SJSA1 (cell line): ENCODE measurements at regions not wholly inside any gene's neighbourhood (a gene's known extent, or its start where the extent isn't known, plus 50 kb on each side); places are given as distances from the start of the nearest gene placed in this dataset.

ENCODE experiments used
- DNase-seq, 2 experiments: peaks; one replicate each; pipeline ENCODE4 v3.0.0-alpha.2; 2015 to 2020; ENCODE audit warnings: low spot score in 2 of 2, low read depth in 1 of 2
- H3K27ac ChIP-seq: fragments of 250-450 bp; sonication (Bioruptor Pico); 2 replicates; pipeline ENCODE4 v1.5.1; 2020; ENCODE audit warnings: mild to moderate bottlenecking, moderate library complexity
- H3K27me3 ChIP-seq: fragments of 250-450 bp; sonication (Bioruptor Pico); replicated peaks from 2 replicates; pipeline ENCODE4 v1.5.1; 2020; ENCODE audit warnings: mild to moderate bottlenecking, moderate library complexity
- H3K36me3 ChIP-seq: fragments of 250-450 bp; sonication (Bioruptor Pico); 2 replicates; pipeline ENCODE4 v1.5.1; 2020; ENCODE audit warnings: mild to moderate bottlenecking
- H3K4me1 ChIP-seq: fragments of 250-450 bp; sonication (Bioruptor Pico); replicated peaks from 2 replicates; pipeline ENCODE4 v1.6.1; 2021; ENCODE audit warnings: mild to moderate bottlenecking
- H3K4me3 ChIP-seq: fragments of 250-450 bp; sonication (Bioruptor Pico); 2 replicates; pipeline ENCODE4 v1.5.1; 2020; ENCODE audit warnings: mild to moderate bottlenecking
- H3K9me3 ChIP-seq: fragments of 250-450 bp; sonication (Bioruptor Pico); replicated peaks from 2 replicates; pipeline ENCODE4 v1.5.1; 2020; ENCODE audit warnings: mild to moderate bottlenecking

GRCh38 chr16:72406390-72406789 is 234.4 kb upstream of the PMFBP1 start:
- no peak for DNase-seq
- Histone ChIP-seq H3K27me3 (no peaks in the 10 kb centered on the region), H3K9me3 (no peaks in the 10 kb centered on the region), H3K4me1 (no peaks in the 10 kb centered on the region), H3K4me3 (no peak overlapping the region), H3K27ac (no peak overlapping the region), H3K36me3 (no peaks in the 10 kb centered on the region)

GRCh38 chr16:72404299-72404698 is 232.3 kb upstream of the PMFBP1 start:
- Histone ChIP-seq H3K27ac (no peak overlapping the region), H3K4me3 (no peak overlapping the region), H3K36me3 (no peaks in the 10 kb centered on the region), H3K9me3 (no peaks in the 10 kb centered on the region), H3K27me3 (no peaks in the 10 kb centered on the region), H3K4me1 (peaks cover 5% of the 10 kb centered on the region)
- no peak for DNase-seq

GRCh38 chr16:72401084-72401361 is 229.1 kb upstream of the PMFBP1 start:
- Histone ChIP-seq H3K4me3 (no peak overlapping the region), H3K27ac (no peak overlapping the region)

DNA sequence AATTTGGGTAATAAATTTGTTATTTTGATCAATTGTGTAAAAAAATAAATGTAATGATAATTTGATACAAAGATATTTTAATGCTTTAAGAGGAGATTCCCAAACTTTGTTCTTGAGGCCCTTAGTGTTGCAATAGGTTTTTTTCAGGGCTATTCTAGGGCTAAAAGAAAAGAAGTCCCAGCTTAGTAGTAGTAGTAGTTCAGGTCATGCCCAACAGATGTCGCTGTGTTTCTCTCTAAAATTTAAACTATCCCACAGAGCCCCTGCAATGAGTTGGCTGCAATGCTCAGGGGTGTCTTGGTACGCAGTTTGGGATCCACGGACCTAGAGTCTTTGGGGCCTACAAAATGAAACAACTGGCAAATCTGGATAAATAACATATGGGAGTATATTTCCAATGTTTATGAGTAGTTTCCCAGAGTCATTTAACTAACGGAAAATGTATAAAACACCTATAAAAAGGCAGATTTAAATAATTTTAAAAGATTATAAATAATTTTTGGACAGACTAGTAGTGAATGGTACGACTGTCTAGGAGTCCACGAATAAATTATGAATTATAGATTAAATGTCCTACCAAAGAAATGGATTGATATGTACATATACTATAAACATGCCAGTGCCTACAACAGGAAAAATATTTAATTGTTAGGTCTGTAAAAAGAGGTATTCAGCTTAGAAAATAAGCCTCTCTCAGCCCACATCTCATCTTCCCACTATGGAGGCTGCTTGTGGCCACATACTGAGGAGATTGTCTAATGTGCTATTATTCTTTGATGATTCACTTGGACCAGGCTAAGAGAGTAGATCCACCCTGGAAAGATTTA is 228.5 kb upstream of the PMFBP1 start:
- Histone ChIP-seq H3K4me3 (no peak overlapping the region), H3K4me1 (peaks cover 11% of the 10 kb centered on the region), H3K36me3 (no peaks in the 10 kb centered on the region), H3K9me3 (no peaks in the 10 kb centered on the region), H3K27me3 (no peaks in the 10 kb centered on the region), H3K27ac (no peak overlapping the region)
- peak in 1 of 2 experiments; percentile 52 for DNase-seq

More at GRCh38 chr16:72401084-72401361, 229.1 kb upstream of the PMFBP1 start:
- no peaks in the 10 kb centered on the region for H3K36me3 ChIP-seq
- H3K9me3 ChIP-seq: no peaks in the 10 kb centered on the region
- DNase-seq: no peak
- H3K4me1 ChIP-seq: peaks cover 11% of the 10 kb centered on the region
- no peaks in the 10 kb centered on the region for H3K27me3 ChIP-seq

DNA sequence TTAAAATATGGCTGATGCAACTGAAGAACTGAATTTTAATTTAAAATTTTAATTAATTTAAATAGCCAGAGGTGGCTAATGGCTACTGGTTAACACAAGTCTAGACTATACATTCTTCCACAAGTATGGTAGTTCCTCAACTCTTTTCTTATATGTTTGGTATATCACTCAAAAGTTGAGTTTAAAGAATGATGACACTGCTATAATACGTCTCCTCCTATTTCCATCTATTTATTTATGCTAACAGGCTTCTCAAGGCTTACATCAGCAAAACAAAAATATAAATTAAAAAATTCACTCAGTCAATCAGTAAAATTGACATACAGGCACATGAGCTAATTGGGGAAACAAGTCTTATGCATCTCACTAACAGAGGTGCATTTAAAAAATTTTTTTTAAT is 227.9 kb upstream of the PMFBP1 start:
- Histone ChIP-seq H3K4me3 (no peak overlapping the region), H3K9me3 (no peaks in the 10 kb centered on the region), H3K4me1 (peaks cover 11% of the 10 kb centered on the region), H3K36me3 (no peaks in the 10 kb centered on the region), H3K27ac (no peak overlapping the region), H3K27me3 (no peaks in the 10 kb centered on the region)
- no peak for DNase-seq

DNA sequence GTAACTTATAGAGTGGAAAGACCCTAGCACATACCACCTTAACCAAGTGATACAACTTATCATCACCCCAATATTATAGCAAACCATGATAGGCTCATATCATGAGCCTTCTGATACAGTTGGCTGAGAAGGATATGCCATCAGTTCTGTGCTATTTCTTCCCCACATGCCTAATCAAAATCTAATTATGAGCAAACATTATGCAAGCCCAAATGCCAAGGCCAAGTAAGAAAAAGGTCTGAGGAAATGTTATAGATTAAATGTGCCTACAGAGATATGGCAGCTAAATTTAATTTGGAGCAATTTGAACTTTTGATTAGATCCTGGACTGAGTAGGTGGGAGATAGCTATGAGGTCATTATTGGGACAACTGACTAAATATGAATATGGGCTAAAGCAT is 225.9 kb upstream of the PMFBP1 start:
- peaks cover 11% of the 10 kb centered on the region for H3K4me1 ChIP-seq
- H3K27ac ChIP-seq: no peak overlapping the region
- H3K27me3 ChIP-seq: no peaks in the 10 kb centered on the region
- no peak for DNase-seq
- H3K4me3 ChIP-seq: no peak overlapping the region
- no peaks in the 10 kb centered on the region for H3K9me3 ChIP-seq
- no peaks in the 10 kb centered on the region for H3K36me3 ChIP-seq

DNA sequence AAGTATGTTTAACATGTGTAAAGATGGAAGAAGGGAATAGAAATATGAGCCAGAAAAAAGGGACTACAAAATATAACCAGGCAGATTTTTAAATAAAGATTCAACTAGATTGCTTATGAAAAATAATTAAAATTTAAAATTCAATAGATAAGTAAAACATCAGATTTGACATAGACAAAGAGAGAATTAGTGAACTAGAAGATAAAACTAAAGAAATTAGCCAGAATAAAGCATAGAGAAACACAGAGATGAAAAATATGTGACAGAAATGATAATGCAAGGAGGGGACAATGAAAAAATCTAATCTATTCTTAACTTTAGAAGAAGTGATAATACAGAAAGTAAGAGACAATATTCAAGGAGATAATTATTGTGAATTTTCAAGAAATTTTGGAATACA is 222.6 kb upstream of the PMFBP1 start:
- no peaks in the 10 kb centered on the region for H3K27me3 ChIP-seq
- no peak overlapping the region for H3K4me3 ChIP-seq
- no peaks in the 10 kb centered on the region for H3K36me3 ChIP-seq
- DNase-seq: no peak
- H3K4me1 ChIP-seq: 0 out of 2 replicates have a peak, but pooled peaks cover 7% of the 10 kb centered on the region
- H3K27ac ChIP-seq: no peak overlapping the region
- no peaks in the 10 kb centered on the region for H3K9me3 ChIP-seq

DNA sequence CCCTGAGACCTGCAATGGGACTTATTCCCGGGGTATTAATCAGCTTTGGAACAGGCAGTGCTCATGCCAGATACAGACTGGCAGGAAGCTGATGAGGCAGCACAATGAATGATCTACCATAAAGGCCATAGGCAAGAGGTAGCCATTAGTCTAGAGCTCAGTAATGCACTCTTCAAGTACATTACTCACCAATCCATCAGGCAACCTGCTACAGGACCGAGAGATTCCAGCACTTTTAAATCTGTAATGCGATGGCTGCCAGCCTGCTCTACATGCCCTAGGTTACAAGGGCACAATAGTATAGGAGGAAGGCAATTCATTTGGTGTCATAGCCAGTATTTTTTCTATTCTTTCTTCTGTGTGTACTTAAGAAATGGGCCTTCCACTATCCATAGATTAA is 217.8 kb upstream of the PMFBP1 start:
- DNase-seq: no peak
- H3K9me3 ChIP-seq: no peaks in the 10 kb centered on the region; the same call in 1 of the 2 replicates
- H3K36me3 ChIP-seq: no peaks in the 10 kb centered on the region
- H3K4me1 ChIP-seq: no peaks in the 10 kb centered on the region
- no peak overlapping the region for H3K4me3 ChIP-seq
- no peak overlapping the region for H3K27ac ChIP-seq
- no peaks in the 10 kb centered on the region for H3K27me3 ChIP-seq

- Histone ChIP-seq H3K4me3 (no peak overlapping the region), H3K27me3 (no peaks in the 10 kb centered on the region), H3K27ac (no peak overlapping the region), H3K4me1 (no peaks in the 10 kb centered on the region), H3K36me3 (no peaks in the 10 kb centered on the region), H3K9me3 (no peaks in the 10 kb centered on the region; the same call in 1 of the 2 replicates)
- no peak for DNase-seq
These were observed 216.1 kb upstream of the PMFBP1 start for GRCh38 chr16:72388007-72388406.

DNA sequence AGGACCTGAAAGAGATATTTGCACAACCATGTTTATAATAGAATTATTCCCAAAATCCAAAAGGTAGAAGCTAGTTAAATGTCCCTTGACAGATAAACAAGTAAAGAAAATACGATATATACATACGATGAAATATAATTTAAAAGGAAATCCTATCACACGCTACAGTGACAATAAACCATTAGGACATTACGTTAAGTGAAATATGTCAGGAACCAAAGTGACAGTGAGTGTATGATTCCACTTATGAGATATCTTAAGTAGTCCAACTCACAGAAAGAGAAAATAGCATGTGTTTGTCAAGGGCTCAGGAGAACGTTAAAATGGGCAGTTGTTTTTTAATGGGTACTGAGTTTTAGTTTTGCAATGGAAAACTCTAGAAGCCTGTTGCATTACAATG is 212.7 kb upstream of the PMFBP1 start:
- no peaks in the 10 kb centered on the region for H3K36me3 ChIP-seq
- H3K27ac ChIP-seq: no peak overlapping the region
- no peaks in the 10 kb centered on the region; the same call in 1 of the 2 replicates for H3K9me3 ChIP-seq
- H3K4me3 ChIP-seq: no peak overlapping the region
- no peak for DNase-seq
- H3K27me3 ChIP-seq: no peaks in the 10 kb centered on the region
- peaks cover 13% of the 10 kb centered on the region for H3K4me1 ChIP-seq

DNA sequence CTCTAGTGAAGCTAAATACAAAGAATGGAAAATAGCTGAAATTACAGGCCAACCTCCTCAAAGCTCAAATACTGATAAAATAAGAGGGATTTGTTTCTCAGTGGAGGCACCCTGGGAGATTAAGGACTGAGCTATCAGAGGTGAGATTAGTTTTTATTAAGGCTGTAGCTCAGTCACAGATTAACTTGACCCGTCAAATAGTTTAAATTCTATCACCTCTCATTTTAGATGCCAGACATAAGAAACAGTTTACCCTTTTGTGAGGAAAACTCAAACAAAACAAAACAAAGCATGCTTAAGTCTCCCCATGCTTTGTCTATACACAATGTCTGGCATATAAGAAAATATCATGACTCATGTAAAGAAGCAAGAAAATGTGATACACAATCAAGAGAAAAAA is 208.3 kb upstream of the PMFBP1 start:
- Histone ChIP-seq H3K27me3 (no peaks in the 10 kb centered on the region), H3K27ac (peak overlapping the region; percentile 70), H3K4me1 (peaks cover 25% of the 10 kb centered on the region), H3K36me3 (no peaks in the 10 kb centered on the region), H3K9me3 (no peaks in the 10 kb centered on the region), H3K4me3 (no peak overlapping the region)
- DNase-seq: peak in 1 of 2 experiments; percentile 69

- H3K4me3 ChIP-seq: no peak overlapping the region
- no peaks in the 10 kb centered on the region for H3K9me3 ChIP-seq
- H3K27ac ChIP-seq: no peak overlapping the region
- H3K27me3 ChIP-seq: no peaks in the 10 kb centered on the region
- peaks cover 13% of the 10 kb centered on the region for H3K4me1 ChIP-seq
- no peak for DNase-seq
- H3K36me3 ChIP-seq: no peaks in the 10 kb centered on the region
These were observed 201.2 kb upstream of the PMFBP1 start for GRCh38 chr16:72373201-72373600.

DNA sequence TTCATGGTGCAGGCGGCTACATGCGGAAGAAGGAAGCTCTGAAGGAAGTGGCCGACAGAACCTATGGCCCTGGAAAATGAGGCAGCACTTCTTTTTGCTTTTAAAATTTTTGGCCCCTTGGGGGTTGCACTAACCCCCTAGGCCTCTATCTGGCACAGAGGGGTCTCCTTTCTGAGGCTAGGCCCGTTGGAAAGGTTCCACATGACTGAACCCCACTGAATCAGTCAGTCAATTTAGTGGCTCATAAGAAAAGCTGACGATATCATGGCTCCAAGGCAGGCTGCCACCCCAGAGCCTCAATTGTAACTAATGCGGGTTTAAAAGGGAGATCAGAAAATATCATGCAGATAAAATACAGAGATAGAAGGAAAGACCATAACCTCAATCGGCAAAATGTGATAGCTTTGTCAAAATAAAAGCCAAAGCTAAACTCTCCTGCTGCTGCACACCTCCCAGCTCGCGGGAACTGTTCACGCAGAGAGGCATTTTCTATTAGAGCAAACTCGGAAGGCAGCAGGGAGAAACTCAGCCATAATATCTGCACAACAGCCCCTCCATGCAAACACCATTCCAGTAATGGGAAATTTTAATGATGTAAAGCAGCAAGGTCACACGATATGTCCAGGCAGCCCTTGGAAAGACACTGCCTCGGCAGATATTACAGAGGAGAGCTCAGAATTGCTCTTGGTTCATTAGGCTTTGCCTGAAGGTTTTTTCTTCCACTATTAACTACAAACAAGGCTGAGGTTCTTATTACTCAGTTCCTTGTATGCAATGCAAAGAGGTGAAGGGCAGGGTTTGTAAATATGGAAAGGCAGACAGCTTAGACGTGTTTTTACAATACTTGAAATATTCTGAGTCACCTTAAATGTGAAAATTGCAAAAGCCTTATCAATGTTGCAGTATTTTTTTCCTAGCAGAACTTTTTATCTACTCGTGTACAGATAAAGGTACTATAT is 200.4 kb upstream of the PMFBP1 start:
- H3K27me3 ChIP-seq: no peaks in the 10 kb centered on the region
- no peak overlapping the region for H3K4me3 ChIP-seq
- H3K36me3 ChIP-seq: no peaks in the 10 kb centered on the region
- no peak overlapping the region for H3K27ac ChIP-seq
- H3K9me3 ChIP-seq: no peaks in the 10 kb centered on the region
- peaks cover 13% of the 10 kb centered on the region for H3K4me1 ChIP-seq
- DNase-seq: no peak
